CD4-positive, alpha-beta T cell treated with Interleukin-1 beta for 1 hour (primary cell): ENCODE measurements at regions not wholly inside any gene's neighbourhood (a gene's known extent, or its start where the extent isn't known, plus 50 kb on each side); places are given as distances from the start of the nearest gene placed in this dataset.
"Not testable (repeated sequence)": the region's sequence is repeated elsewhere in the genome, so short reads cannot be mapped to it uniquely, and the experiment has no call there.

Experiments used
- DNase-seq, 2 donors: peaks; one replicate each; pipeline ENCODE4 v3.0.0-alpha.2; 2020 to 2022

DNA sequence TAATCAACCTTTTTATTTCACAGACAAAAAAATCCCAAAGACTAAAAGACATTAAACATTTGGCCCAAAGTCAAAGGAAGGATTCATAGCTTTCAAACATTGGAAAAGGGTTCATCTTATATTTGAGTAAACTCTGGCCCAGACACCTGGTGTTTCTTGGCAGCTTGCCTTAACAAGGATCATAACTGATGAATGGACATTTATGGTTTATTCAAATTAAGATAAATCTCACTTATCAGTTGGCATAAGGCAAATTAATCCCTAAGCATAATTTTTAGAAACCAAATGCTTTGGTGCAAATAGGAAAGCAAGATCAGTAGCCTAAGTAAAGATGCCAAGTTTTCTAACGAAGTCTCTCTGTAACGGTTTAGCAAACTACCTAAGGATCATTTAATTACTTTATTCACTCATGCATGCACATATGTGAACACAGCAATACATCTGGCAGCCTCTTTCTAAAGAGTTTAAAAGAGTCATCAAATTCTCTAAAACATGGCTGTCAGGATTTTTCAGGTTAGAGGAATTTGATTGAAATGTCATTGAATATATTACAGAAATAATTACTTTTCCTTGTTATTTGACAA, 323.4 kb upstream of the RBMS1 start:
- no peak for DNase-seq

- DNase-seq = no peak
These were observed 327.1 kb upstream of the RBMS1 start for GRCh38 chr2:160820691-160821090.

GRCh38 chr2:160822006-160822405, 328.4 kb upstream of the RBMS1 start:
- no peak for DNase-seq

GRCh38 chr2:160825433-160825832, 331.8 kb upstream of the RBMS1 start:
- no peak for DNase-seq

GRCh38 chr2:160826496-160826895, 332.9 kb upstream of the RBMS1 start:
- DNase-seq = no peak

- no peak for DNase-seq
These were observed 332.2 kb upstream of the TANK start for GRCh38 chr2:160828076-160828475.

- DNase-seq = not testable (repeated sequence)
These were observed 327.8 kb upstream of the TANK start for GRCh38 chr2:160832381-160832780.

DNA sequence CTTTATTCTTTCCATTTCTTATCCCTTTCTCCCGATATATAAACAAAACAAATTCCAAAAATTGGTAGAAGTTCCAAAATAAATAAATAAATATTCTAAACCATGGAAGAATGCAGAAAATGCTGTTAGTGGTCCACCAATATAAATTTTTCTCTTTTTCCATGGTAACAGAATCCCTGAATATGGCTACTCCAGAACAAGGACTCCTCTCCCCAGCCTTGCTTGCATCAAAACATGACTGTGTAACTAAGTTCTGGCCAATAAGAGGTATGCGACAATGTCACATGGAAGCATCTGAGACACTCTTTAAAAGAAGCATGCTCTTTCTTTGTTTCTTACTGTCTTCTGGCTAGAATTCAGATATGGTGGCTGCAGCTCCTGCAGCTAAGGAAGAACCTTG, 325.1 kb upstream of the TANK start:
- no peak for DNase-seq

DNA sequence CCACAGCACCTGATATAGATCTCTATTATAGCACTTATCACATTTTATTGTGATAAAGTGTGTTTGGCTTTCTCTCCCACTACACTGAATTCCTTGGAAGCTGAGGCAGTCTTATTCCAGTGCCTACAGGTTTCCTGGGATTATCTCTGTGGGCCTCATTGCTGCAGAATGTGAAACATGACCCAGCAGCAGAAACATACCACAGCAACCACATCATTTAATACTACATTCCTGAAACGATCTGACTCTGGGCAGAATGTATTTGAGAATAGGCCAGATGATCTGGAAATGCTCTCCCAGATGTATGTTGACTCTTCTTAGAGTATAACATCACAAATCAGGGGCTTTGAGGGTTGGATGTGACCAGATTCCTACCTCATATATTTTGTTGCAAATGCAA, 323.5 kb upstream of the TANK start:
- no peak for DNase-seq

DNA sequence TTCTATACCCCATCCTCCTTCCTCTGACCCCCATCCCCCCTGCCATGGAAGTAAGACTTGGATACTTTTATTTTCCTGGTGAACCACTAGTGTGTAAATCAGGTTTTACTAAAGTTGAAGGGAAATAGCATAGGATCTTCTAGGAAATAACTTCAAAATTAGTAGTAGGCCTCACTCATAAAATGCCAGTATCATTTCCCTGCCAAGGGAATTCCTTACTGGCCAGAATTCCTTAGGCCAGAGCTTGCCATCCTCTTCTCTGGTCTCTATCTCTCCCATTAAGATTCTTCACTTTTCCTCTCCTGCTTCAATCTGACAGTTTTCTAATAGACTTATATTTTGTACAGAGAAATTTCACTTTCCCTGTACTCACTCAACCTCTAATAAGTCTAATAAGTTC, 322.8 kb upstream of the TANK start:
- no peak for DNase-seq

- DNase-seq = no peak
These were observed 322.1 kb upstream of the TANK start for GRCh38 chr2:160838147-160838546.

DNA sequence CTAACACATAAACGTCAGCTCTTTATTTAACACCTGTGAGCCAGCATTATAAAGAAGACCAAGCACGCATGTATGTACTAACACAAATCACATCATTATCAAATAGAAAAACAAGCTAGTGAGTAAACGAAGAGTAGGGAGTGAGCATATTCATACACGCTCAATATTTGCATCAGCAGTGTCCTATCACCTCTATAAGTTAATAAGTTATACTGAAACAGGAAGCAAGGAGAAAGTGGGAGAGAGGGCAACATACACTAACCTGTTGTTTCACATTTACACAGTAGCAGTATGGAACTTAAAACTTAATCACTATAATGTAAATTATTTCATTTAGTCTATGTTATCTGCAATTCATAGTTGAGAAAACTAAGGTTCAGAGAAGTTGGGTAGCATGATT, 321.5 kb upstream of the TANK start:
- no peak for DNase-seq

DNA sequence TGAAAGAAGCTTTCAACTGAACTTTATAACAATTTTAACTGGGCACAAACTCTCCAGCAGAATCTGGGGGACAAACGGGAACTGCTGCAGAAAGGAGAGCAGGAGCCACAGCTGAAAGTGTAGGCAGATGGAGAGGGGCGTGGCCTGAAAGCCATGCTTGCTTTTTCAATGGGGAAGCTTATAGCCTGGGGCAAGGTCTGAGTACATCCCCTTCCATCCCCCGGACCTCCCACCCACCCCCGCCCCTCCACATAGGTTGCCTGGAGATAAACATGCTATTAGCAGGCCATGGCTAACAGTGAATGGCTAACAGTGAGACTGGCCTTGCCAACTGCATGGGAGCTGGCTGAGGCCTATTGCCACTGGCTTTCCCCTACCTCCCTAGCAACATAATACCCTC, 317.9 kb upstream of the TANK start:
- DNase-seq = no peak

DNA sequence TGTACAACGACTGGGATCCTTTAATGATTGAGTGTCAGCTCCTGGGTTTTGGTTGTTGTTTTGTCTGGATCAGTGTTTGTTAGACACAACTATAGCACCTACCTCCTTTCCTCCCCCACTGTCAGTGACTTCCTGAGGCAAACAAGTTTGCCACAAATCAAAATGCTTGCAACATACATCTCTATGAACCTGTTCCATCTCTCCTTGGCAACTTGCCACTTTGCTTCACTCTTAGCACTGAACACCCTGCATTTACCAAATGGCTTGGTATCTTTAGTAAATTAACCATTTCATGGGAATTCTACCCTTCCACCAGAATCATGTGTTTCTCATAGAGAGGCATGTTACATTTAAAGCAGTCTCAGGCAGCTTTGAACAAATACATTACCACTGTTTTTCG, 301.1 kb upstream of the TANK start:
- no peak for DNase-seq

DNA sequence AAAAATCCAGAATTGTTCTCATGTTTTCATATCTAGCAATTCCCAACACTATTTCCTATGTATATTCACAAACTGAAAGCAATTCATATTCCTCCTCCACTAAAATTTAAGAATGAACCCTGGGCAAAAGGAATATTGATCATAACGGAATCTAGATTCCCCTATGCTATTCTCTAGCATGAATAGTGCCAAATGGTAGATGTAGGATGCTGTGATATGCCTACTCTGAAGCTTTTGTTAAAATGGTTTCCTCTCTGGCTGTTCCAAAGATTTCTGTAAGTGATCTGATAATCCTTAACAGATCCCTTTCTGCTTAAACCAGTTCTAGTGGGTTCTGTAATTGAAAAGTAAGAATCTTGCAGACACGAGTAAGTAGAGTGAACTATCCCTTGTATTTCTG, 298.0 kb upstream of the TANK start:
- DNase-seq = no peak

GRCh38 chr2:160868891-160869290, 291.3 kb upstream of the TANK start:
- no peak for DNase-seq

GRCh38 chr2:160869411-160869810, 290.8 kb upstream of the TANK start:
- no peak for DNase-seq

DNA sequence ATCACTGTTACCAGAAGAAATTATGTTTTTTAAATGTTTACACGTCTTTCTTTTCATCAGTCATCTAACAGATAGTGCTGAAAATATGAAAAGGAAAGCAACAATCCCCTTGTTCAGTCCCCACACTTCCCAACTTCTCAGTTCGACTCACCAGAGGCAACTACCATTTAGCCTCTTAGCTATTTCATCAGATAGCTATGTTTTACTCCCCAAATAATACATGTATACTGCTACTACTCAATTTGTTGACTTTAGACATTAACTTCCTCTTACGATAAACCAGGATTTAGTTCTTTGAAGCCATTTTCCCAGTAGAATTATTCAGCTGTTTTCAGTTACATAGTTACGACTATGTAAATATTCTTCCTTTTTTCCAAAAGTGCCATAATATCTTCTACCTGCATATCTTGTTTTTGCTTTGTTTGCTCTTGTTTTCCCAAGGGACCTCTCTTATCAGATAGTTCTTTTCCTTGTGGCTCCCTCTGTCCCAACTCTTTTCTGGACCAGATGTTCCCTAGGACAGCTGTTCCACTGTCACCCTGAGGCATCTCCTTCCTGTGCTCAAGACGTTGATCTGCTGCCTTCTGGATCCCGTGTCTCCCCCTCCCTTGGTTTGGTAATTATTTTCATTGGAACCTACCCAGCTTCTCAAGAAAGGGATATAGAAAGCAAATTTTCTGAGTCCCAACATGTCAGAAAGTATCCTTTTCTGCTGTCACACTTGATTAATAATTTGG, 289.3 kb upstream of the TANK start:
- DNase-seq = no peak

DNA sequence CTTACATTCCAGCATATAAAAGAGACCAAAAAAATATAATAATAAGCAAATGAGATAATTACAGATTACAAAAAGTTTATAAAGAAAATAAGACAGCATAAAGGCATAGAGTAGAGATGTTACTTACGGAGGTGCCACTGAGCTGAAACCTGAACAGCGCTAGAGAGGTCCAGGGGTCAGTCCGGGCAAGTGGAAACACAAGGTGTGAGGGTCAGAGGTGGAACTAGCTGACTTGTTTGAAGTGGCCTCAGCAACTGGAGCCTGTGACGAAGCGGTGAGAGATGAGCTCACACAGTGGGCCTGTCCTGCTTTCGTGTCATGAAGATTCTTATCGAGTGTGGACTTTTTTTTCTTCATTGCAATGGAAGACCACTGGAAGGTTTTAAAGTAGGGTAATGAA, 288.3 kb upstream of the TANK start:
- DNase-seq = no peak

- no peak for DNase-seq
These were observed 284.2 kb upstream of the TANK start for GRCh38 chr2:160876029-160876428.

DNA sequence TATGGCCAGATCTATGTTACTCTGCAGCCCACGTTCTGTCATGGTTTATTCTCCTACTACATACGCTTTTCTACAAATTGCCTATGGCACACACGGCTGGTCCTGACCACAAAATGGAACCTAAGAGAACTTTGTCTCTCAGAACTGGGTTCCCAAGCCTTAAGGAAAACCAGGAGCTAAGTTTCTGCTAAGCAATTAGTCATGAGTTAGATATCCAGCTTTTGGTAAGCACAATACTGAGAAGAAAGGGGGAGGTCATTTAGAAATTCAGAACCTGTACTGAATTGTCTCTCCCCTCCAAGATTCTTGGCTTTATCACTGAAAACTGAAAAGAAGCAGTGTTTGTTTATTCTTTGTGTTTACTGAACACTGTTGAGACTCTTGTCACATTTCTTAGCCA, 283.5 kb upstream of the TANK start:
- DNase-seq = no peak

DNA sequence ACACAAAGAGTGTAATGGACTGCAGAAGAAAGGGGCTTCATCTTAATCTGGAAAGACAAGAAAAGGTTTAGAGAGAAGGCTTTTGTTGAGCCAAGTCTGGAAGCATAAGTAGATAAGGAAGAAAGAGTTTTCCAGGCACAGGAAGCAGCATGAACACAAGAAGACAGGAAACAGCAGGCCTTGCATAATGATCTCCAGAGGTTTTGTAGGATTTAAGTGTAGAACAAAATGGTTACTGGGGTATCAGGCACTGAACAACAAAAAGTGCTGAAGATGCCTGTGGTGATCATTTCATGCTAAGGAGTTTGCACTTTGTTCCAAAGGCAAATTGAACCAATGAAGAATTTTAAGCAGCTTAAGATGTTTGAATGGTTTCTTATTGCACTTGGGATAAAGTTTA, 281.6 kb upstream of the TANK start:
- no peak for DNase-seq

DNA sequence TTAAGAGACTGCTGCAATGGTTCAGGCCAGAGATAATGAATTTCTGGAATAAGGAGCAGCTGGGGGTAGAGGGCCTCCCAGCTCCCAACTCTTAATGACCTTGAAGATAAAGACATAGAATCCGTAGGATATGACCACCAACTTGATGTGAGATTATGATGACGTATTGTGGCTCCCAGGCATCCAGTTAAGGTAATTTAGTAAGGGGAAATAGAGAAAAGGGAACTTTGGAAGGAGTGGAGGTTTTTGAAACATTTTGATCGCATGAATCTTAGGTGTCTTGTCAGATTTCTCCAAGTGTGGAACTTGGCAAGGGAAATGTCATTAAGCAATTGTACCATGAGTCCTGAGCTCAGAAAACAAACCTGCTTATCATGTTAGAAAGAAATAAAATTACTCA, 277.3 kb upstream of the TANK start:
- DNase-seq = no peak

DNA sequence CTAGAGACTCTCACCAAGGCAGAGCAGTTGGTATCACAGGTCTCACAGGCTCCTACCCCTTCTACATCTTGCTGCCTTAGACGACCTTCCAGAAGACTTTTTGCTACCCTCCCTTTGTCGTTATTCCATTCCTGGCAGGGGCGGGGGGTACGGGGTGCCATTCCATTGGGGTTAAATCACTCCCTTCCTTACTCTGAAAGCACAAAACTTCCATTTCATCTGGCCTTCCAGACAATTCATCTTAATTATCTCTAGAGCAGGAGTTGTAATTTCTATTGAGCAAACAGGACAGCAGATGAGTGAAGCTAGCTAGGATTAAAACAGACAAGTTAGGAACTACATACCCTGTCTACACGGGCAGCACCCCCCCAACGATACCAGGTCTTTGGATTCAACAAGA, 276.2 kb upstream of the TANK start:
- no peak for DNase-seq
